ENCODE measurements at regions not wholly inside any gene's neighbourhood (a gene's known extent, or its start where the extent isn't known, plus 50 kb on each side); places are given as distances from the start of the nearest gene placed in this dataset.

DNA sequence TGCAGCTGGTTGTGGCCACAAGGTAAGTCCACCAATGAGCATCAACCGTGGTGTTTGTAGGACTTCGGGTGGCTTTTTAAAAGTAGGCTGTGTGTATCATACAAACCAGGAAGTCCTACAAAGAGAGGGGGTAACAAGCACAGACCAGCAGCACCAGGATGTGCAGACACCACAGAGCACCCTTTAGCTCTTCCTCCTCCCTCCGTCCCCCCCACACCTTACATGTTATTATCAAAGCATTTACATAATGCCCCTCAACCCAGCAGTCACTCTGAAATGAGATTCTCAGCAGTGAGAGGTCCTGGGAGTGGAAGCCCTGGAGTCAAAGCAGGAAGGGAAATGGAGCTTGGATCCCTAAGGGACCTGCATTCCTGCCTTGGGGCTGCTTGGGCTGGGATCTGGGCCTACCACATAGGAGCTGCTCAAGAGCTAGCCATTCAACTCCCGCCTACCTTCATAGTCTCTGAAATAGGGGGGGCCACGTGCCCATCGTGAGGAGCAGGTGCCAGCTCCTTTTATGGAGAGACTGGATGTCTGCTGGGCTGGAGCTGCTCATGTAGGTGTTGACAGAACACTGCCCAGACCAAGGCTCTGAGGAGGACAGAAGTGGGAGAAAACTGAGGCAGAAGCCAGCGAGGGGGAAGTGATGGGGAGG lies 90.6 kb downstream of the PSMB1 start:
- no peak for TF ChIP-seq POLR2A (IDR thresholded peaks at IDR 0.05)
- TF ChIP-seq, protein P1, sequence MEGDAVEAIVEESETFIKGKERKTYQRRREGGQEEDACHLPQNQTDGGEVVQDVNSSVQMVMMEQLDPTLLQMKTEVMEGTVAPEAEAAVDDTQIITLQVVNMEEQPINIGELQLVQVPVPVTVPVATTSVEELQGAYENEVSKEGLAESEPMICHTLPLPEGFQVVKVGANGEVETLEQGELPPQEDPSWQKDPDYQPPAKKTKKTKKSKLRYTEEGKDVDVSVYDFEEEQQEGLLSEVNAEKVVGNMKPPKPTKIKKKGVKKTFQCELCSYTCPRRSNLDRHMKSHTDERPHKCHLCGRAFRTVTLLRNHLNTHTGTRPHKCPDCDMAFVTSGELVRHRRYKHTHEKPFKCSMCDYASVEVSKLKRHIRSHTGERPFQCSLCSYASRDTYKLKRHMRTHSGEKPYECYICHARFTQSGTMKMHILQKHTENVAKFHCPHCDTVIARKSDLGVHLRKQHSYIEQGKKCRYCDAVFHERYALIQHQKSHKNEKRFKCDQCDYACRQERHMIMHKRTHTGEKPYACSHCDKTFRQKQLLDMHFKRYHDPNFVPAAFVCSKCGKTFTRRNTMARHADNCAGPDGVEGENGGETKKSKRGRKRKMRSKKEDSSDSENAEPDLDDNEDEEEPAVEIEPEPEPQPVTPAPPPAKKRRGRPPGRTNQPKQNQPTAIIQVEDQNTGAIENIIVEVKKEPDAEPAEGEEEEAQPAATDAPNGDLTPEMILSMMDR (IDR thresholded peaks at IDR 0.05), result no peak
